ENCODE measurements at regions not wholly inside any gene's neighbourhood (a gene's known extent, or its start where the extent isn't known, plus 50 kb on each side); places are given as distances from the start of the nearest gene placed in this dataset.

- no peak for DNase-seq
These were observed 167.2 kb upstream of the TAB2 start for GRCh38 chr6:149150301-149150700.

GRCh38 chr6:149150801-149151398 is 166.6 kb upstream of the TAB2 start:
- DNase-seq: no peak

- DNase-seq: no peak
These were observed 165.0 kb upstream of the TAB2 start for GRCh38 chr6:149152521-149152920.

GRCh38 chr6:149153100-149153499 is 164.4 kb upstream of the TAB2 start:
- no peak for DNase-seq

- DNase-seq: no peak
These were observed 163.8 kb upstream of the TAB2 start for GRCh38 chr6:149153693-149154092.

- DNase-seq: no peak
These were observed 163.2 kb upstream of the TAB2 start for GRCh38 chr6:149154261-149154821.

- DNase-seq: no peak
These were observed 160.4 kb upstream of the TAB2 start for GRCh38 chr6:149157126-149157525.

- no peak for DNase-seq
These were observed 159.4 kb upstream of the TAB2 start for GRCh38 chr6:149158076-149158475.

GRCh38 chr6:149160943-149161342 is 156.6 kb upstream of the TAB2 start:
- DNase-seq: no peak

GRCh38 chr6:149162924-149163323 is 154.6 kb upstream of the TAB2 start:
- no peak for DNase-seq

GRCh38 chr6:149164199-149164750 is 153.2 kb upstream of the TAB2 start:
- no peak for DNase-seq

GRCh38 chr6:149166336-149166735 is 151.2 kb upstream of the TAB2 start:
- DNase-seq: no peak

GRCh38 chr6:149166747-149167146 is 150.8 kb upstream of the TAB2 start:
- DNase-seq: no peak

GRCh38 chr6:149168968-149169367 is 148.5 kb upstream of the TAB2 start:
- DNase-seq: no peak

GRCh38 chr6:149169761-149170511 is 147.6 kb upstream of the TAB2 start:
- peak in 1 of 14 donors; percentile 25 for DNase-seq

GRCh38 chr6:149170564-149171452 is 146.7 kb upstream of the TAB2 start:
- DNase-seq: no peak

- DNase-seq: no peak
These were observed 144.3 kb upstream of the TAB2 start for GRCh38 chr6:149173222-149173621.

- no peak for DNase-seq
These were observed 142.6 kb upstream of the TAB2 start for GRCh38 chr6:149174962-149175361.

- DNase-seq: no peak
These were observed 140.4 kb upstream of the TAB2 start for GRCh38 chr6:149176971-149177667.

GRCh38 chr6:149179431-149179830 is 138.1 kb upstream of the TAB2 start:
- no peak for DNase-seq

- DNase-seq: no peak
These were observed 136.2 kb upstream of the TAB2 start for GRCh38 chr6:149181304-149181703.

- DNase-seq: peak in 2 of 14 donors; percentile 7 to 9
These were observed 135.2 kb upstream of the TAB2 start for GRCh38 chr6:149182262-149182661.
